K562 (cell line): ENCODE measurements at regions not wholly inside any gene's neighbourhood (a gene's known extent, or its start where the extent isn't known, plus 50 kb on each side); places are given as distances from the start of the nearest gene placed in this dataset.

Experiments
- ATAC-seq: fragments of 200-7000 bp; cut with Tn5 transposase; 3 replicates; pipeline ENCODE4 v1.9.1; 2020; ENCODE audit warnings: moderate library complexity
- BruUV-seq: library from RNA; stranded (reverse); fragments of 400-500 nt; replicated peaks from 2 replicates; lab custom pipeline; 2021; lab: Mats Ljungman, UMichigan
- CTCF ChIA-PET: fragments of 300-600 bp; formaldehyde crosslinking; extraction: SDS; loops from one replicate; lab custom pipeline; 2021; ENCODE audit warnings: low intra/inter-chr PET ratio; lab: Yijun Ruan, JAX
- POLR2A ChIA-PET: fragments of 300-600, 350-650 bp; sonication (Branson Sonifier 250); formaldehyde crosslinking; extraction: SDS; loops from one replicate; lab custom pipeline; 2021; ENCODE audit warnings: antibody characterized with exemption, inconsistent platforms; lab: Yijun Ruan, JAX
- DNase-seq, 4 experiments: peaks; one replicate each; pipeline versions ENCODE4 v3.0.0 to v3.0.0-alpha.2; 2011 to 2018; ENCODE audit warnings: low spot score in 3 of 4, mixed read lengths in 3 of 4; ENCODE audit errors: extremely low read depth in 1 of 4
- FAIRE-seq: peaks from 2 replicates; lab custom pipeline; 2011; peaks lifted over from hg19 to GRCh38; lab: Jason Lieb, UNC
- H2AFZ ChIP-seq: 2 replicates; pipeline ENCODE4 v1.6.0; 2011; ENCODE audit warnings: low read depth, low read length, control low read depth, inconsistent platforms
- H3K27ac ChIP-seq: fragments of 200-600 bp; 3 replicates; pipeline ENCODE4 v1.8.0; 2011; ENCODE audit warnings: low read depth, mild to moderate bottlenecking, control low read depth, inconsistent platforms, low read length, moderate library complexity, mixed read lengths; ENCODE audit errors: extremely low read depth
- H3K27me3 ChIP-seq, 2 experiments: fragments of 300-600 bp in 1 of 2; 2 replicates in 1 of 2; 3 replicates in 1 of 2; pipeline versions ENCODE4 v1.6.0 to v1.8.0; 2011; ENCODE audit warnings: inconsistent platforms in 2 of 2, low read length in 2 of 2, mild to moderate bottlenecking in 1 of 2, mixed read lengths in 1 of 2, moderate library complexity in 1 of 2; ENCODE audit not compliant: control insufficient read depth in 2 of 2, insufficient read depth in 2 of 2
- H3K36me3 ChIP-seq: fragments of 300-600 bp; 3 replicates; pipeline ENCODE4 v1.8.0; 2011; ENCODE audit warnings: mild to moderate bottlenecking, low read length, inconsistent platforms; ENCODE audit not compliant: control insufficient read depth, insufficient read depth
- H3K4me1 ChIP-seq, 2 experiments: fragments of 200-600 bp in 1 of 2; replicated peaks in 1 of 2; 2 replicates in 1 of 2; 3 replicates in 1 of 2; pipeline versions ENCODE4 v1.5.1 to v1.8.0; 2011; ENCODE audit warnings: inconsistent platforms in 2 of 2, low read length in 2 of 2, mild to moderate bottlenecking in 1 of 2, mixed read lengths in 1 of 2, moderate library complexity in 1 of 2; ENCODE audit not compliant: control insufficient read depth in 2 of 2, insufficient read depth in 2 of 2
- H3K4me2 ChIP-seq: 2 replicates; pipeline ENCODE4 v1.6.1; 2011; ENCODE audit warnings: low read length, control low read depth, inconsistent platforms, mixed read lengths; ENCODE audit not compliant: insufficient read depth
- H3K4me3 ChIP-seq: fragments of 200-600 bp; sonication (generic), shearing (Covaris generic); 2 replicates; pipeline ENCODE4 v1.5.1; 2016; ENCODE audit warnings: control low read depth, inconsistent platforms
- H3K79me2 ChIP-seq: fragments of 200-600 bp; 3 replicates; pipeline ENCODE4 v1.8.0; 2011; ENCODE audit warnings: low read length, inconsistent platforms; ENCODE audit not compliant: control insufficient read depth, insufficient read depth
- H3K9ac ChIP-seq, 2 experiments: 2 replicates each; pipeline versions ENCODE4 v1.6.0 to v1.6.1; 2011; ENCODE audit warnings: low read depth in 2 of 2, low read length in 2 of 2, control low read depth in 1 of 2, inconsistent platforms in 1 of 2, mild to moderate bottlenecking in 1 of 2, mixed read lengths in 1 of 2; ENCODE audit not compliant: insufficient read depth in 1 of 2
- H3K9me1 ChIP-seq: one replicate; pipeline ENCODE4 v1.6.0; 2011; ENCODE audit warnings: inconsistent platforms, mild to moderate bottlenecking, low read length, moderate library complexity; ENCODE audit not compliant: control insufficient read depth, insufficient read depth
- H3K9me3 ChIP-seq: replicated peaks from 2 replicates; pipeline ENCODE4 v1.5.1; 2011; ENCODE audit warnings: low read depth, low read length, inconsistent platforms; ENCODE audit not compliant: control insufficient read depth, insufficient read depth
- H4K20me1 ChIP-seq: replicated peaks from 2 replicates; pipeline ENCODE4 v1.6.1; 2011; ENCODE audit warnings: low read length, inconsistent platforms, mixed read lengths; ENCODE audit not compliant: control insufficient read depth, insufficient read depth
- ATF3 ChIP-seq, 2 experiments: fragments of 450-650 bp in 1 of 2; sonication (generic) in 1 of 2; formaldehyde crosslinking in 1 of 2; IDR thresholded peaks in 1 of 2; conservative IDR thresholded peaks in 1 of 2; 2 replicates each; pipeline versions ENCODE4 v1.6.1 to v1.8.1; 2016 to 2023; ENCODE audit warnings: mild to moderate bottlenecking in 2 of 2, moderate library complexity in 2 of 2, inconsistent platforms in 1 of 2, missing genetic modification reagents in 1 of 2
- MCM5 ChIP-seq: fragments of 450-650 bp; IDR thresholded peaks from 2 replicates; pipeline ENCODE4 v1.6.1; 2016; ENCODE audit warnings: low read depth
- MYBL2 ChIP-seq, 2 experiments: fragments of 450-650 bp in 1 of 2; sonication (generic) in 1 of 2; formaldehyde crosslinking in 1 of 2; IDR thresholded peaks; 2 replicates each; pipeline versions ENCODE4 v1.6.1 to v1.8.1; 2017 to 2022; ENCODE audit warnings: borderline replicate concordance in 1 of 2, inconsistent platforms in 1 of 2, low read depth in 1 of 2, mild to moderate bottlenecking in 1 of 2, missing genetic modification reagents in 1 of 2, moderate library complexity in 1 of 2
- NR0B1 ChIP-seq: fragments of 450-650 bp; IDR thresholded peaks from one replicate; pipeline ENCODE4 v1.6.1; 2018; ENCODE audit warnings: mild to moderate bottlenecking, moderate library complexity; ENCODE audit not compliant: partially characterized antibody
- PRDM10 ChIP-seq: fragments of 450-650 bp; IDR thresholded peaks from 2 replicates; pipeline ENCODE4 v1.6.1; 2018; ENCODE audit not compliant: partially characterized antibody
- PREB ChIP-seq: sonication (generic); formaldehyde crosslinking; IDR thresholded peaks from 2 replicates; pipeline ENCODE4 v1.8.1; 2023; ENCODE audit warnings: mild to moderate bottlenecking, missing genetic modification reagents
- SMC3 ChIP-seq: conservative IDR thresholded peaks from 2 replicates; pipeline ENCODE4 v1.6.1; 2011; ENCODE audit warnings: low read depth, low read length, improper control_type of control experiment; ENCODE audit not compliant: insufficient read depth
- ZBTB49 ChIP-seq: sonication (generic); formaldehyde crosslinking; IDR thresholded peaks from 2 replicates; pipeline ENCODE4 v1.8.0; 2022; ENCODE audit warnings: missing genetic modification reagents, mild to moderate bottlenecking, borderline replicate concordance
- ZNF174 ChIP-seq: fragments of 250-450 bp; sonication (Bioruptor Pico); IDR thresholded peaks from 2 replicates; pipeline ENCODE4 v1.4.0; 2020; ENCODE audit warnings: mild to moderate bottlenecking
- ZNF274 ChIP-seq: IDR thresholded peaks from 2 replicates; pipeline ENCODE4 v1.6.1; 2011; ENCODE audit warnings: low read depth, mild to moderate bottlenecking, low read length, moderate library complexity, borderline replicate concordance
- WGBS: fragments of 100-300 bp; shearing (Covaris generic); methylation state at CpG from one replicate; pipeline ENCODE4 v1.1.6; 2016; ENCODE audit warnings: low coverage, mixed read lengths; ENCODE audit not compliant: insufficient coverage; ENCODE audit errors: missing lambda C conversion rate; 5-methylcytosine and 5-hydroxymethylcytosine counted together
- in situ Hi-C: fragments of 300-500 bp; cut with MboI; formaldehyde crosslinking; loops from 4 replicates; pipeline ENCODE4 v1.15.0; 2018; ENCODE audit warnings: inconsistent platforms, mixed read lengths
- intact Hi-C: fragments of 100-400 bp; cut with micrococcal nuclease; formaldehyde crosslinking; loops from 2 replicates; pipeline ENCODE4 v1.14.2; 2022

GRCh38 chr14:85273952-85274351, 256.0 kb upstream of the FLRT2 start:
- intact Hi-C loops: no loop called here
- H2AFZ ChIP-seq: no peak overlapping the region
- FAIRE-seq: no peak
- no peak overlapping the region for H3K9ac ChIP-seq
- ChIA-PET POLR2A (no interaction called here), CTCF (no interaction called here)
- ATAC-seq: no peak
- no peak overlapping the region for H3K4me2 ChIP-seq
- no peak for DNase-seq
- H3K9me1 ChIP-seq: no peaks in the 10 kb centered on the region
- 0% methylated on average over 1 of the region's 1 CpG for WGBS
- H3K27me3 ChIP-seq: no peaks in the 10 kb centered on the region
- H3K4me1 ChIP-seq: no peaks in the 10 kb centered on the region
- no TSS peak for BruUV-seq
- in situ Hi-C loops: no loop called here
- H3K4me3 ChIP-seq: no peak overlapping the region
- no peaks in the 10 kb centered on the region for H3K9me3 ChIP-seq
- no peaks in the 10 kb centered on the region for H4K20me1 ChIP-seq
- no peaks in the 10 kb centered on the region for H3K79me2 ChIP-seq
- H3K36me3 ChIP-seq: no peaks in the 10 kb centered on the region
- no peak overlapping the region for H3K27ac ChIP-seq
- no peak for TF ChIP-seq NR0B1
- TF ChIP-seq MYBL2 (IDR thresholded peaks at IDR 0.05; ENCODE audit: low read depth): no peak
- no peak for TF ChIP-seq MYBL2 (CRISPR knock-in tag; IDR thresholded peaks at IDR 0.05; ENCODE audit: borderline replicate concordance)
- TF ChIP-seq PRDM10: no peak
- TF ChIP-seq ATF3 (IDR thresholded peaks at IDR 0.05): no peak
- TF ChIP-seq ATF3 (CRISPR knock-in tag; conservative IDR thresholded peaks at IDR 0.05): no peak
- TF ChIP-seq SMC3: no peak
- no peak for TF ChIP-seq ZBTB49
- no peak for TF ChIP-seq ZNF274
- no peak for TF ChIP-seq PREB (CRISPR knock-in tag)
- no peak for TF ChIP-seq ZNF174 (CRISPR knock-in tag)
- TF ChIP-seq MCM5: no peak
